Osteocyte (in vitro differentiated cells): ENCODE measurements at regions not wholly inside any gene's neighbourhood (a gene's known extent, or its start where the extent isn't known, plus 50 kb on each side); places are given as distances from the start of the nearest gene placed in this dataset.

Source experiments
- DNase-seq: peaks from one replicate; pipeline ENCODE4 v3.0.0; 2021; ENCODE audit warnings: mixed read lengths; ENCODE audit not compliant: unreplicated experiment; ENCODE audit errors: extremely low spot score
- H3K27ac Mint-ChIP-seq: one replicate; pipeline ENCODE4 v1.8.0; 2021; ENCODE audit warnings: mild to moderate bottlenecking, mixed read lengths; ENCODE audit not compliant: unreplicated experiment
- H3K27me3 Mint-ChIP-seq: one replicate; pipeline ENCODE4 v1.8.0; 2021; ENCODE audit warnings: mixed read lengths; ENCODE audit not compliant: unreplicated experiment
- H3K36me3 Mint-ChIP-seq: one replicate; pipeline ENCODE4 v1.8.0; 2021; ENCODE audit warnings: mixed read lengths; ENCODE audit not compliant: unreplicated experiment
- H3K4me1 Mint-ChIP-seq: one replicate; pipeline ENCODE4 v1.8.0; 2021; ENCODE audit warnings: mixed read lengths; ENCODE audit not compliant: unreplicated experiment
- H3K4me3 Mint-ChIP-seq: one replicate; pipeline ENCODE4 v1.8.0; 2021; ENCODE audit warnings: mild to moderate bottlenecking, moderate library complexity, mixed read lengths; ENCODE audit not compliant: unreplicated experiment
- H3K9me3 Mint-ChIP-seq: one replicate; pipeline ENCODE4 v1.8.0; 2021; ENCODE audit warnings: mixed read lengths; ENCODE audit not compliant: unreplicated experiment
- CTCF ChIP-seq: fragments of 200-600 bp; sonication (generic); IDR thresholded peaks from 2 replicates; pipeline ENCODE4 v1.5.0; 2021; ENCODE audit warnings: antibody characterized with exemption, mild to moderate bottlenecking, moderate library complexity

GRCh38 chr4:151888367-151888866, 127.6 kb upstream of the GATB start:
- no peak for TF ChIP-seq CTCF
- Mint-ChIP-seq H3K36me3 (no peaks in the 10 kb centered on the region), H3K4me3 (no peak overlapping the region)

GRCh38 chr4:151887816-151888180, 127.0 kb upstream of the GATB start:
- no peak for DNase-seq
- Mint-ChIP-seq H3K9me3 (no peaks in the 10 kb centered on the region), H3K27ac (no peak overlapping the region), H3K4me3 (no peak overlapping the region), H3K27me3 (peaks cover 4% of the 10 kb centered on the region), H3K4me1 (peaks cover 2% of the 10 kb centered on the region), H3K36me3 (no peaks in the 10 kb centered on the region)
- TF ChIP-seq CTCF: no peak

More at GRCh38 chr4:151888367-151888866, 127.6 kb upstream of the GATB start:
- Mint-ChIP-seq H3K9me3 (no peaks in the 10 kb centered on the region), H3K4me1 (peaks cover 2% of the 10 kb centered on the region), H3K27ac (no peak overlapping the region), H3K27me3 (peaks cover 4% of the 10 kb centered on the region)
- no peak for DNase-seq

GRCh38 chr4:151887031-151887815, 126.4 kb upstream of the GATB start:
- no peak overlapping the region for H3K27ac Mint-ChIP-seq
- TF ChIP-seq CTCF: no peak
- no peaks in the 10 kb centered on the region for H3K9me3 Mint-ChIP-seq
- peaks cover 2% of the 10 kb centered on the region for H3K4me1 Mint-ChIP-seq
- no peak for DNase-seq
- no peaks in the 10 kb centered on the region for H3K36me3 Mint-ChIP-seq
- H3K27me3 Mint-ChIP-seq: peaks cover 3% of the 10 kb centered on the region
- H3K4me3 Mint-ChIP-seq: no peak overlapping the region

GRCh38 chr4:151885123-151885522, 124.3 kb upstream of the GATB start:
- Mint-ChIP-seq H3K27ac (no peak overlapping the region), H3K27me3 (peaks cover 7% of the 10 kb centered on the region), H3K9me3 (no peaks in the 10 kb centered on the region), H3K4me1 (peaks cover 2% of the 10 kb centered on the region), H3K36me3 (no peaks in the 10 kb centered on the region), H3K4me3 (no peak overlapping the region)
- DNase-seq: no peak
- no peak for TF ChIP-seq CTCF

- DNase-seq: no peak
- no peak for TF ChIP-seq CTCF
- Mint-ChIP-seq H3K27ac (no peak overlapping the region), H3K27me3 (peaks cover 15% of the 10 kb centered on the region), H3K36me3 (no peaks in the 10 kb centered on the region), H3K9me3 (no peaks in the 10 kb centered on the region), H3K4me3 (no peak overlapping the region), H3K4me1 (peaks cover 2% of the 10 kb centered on the region)
Observed at GRCh38 chr4:151883747-151884146, 122.9 kb upstream of the GATB start.
